Esophagus muscularis mucosa (tissue), 4 donors: ENCODE measurements at regions not wholly inside any gene's neighbourhood (a gene's known extent, or its start where the extent isn't known, plus 50 kb on each side); places are given as distances from the start of the nearest gene placed in this dataset.

Experiments
- CTCF ChIP-seq, 3 experiments: fragments of 200-600 bp in 2 of 3; fragments of 450-650 bp in 1 of 3; sonication (generic) in 2 of 3; IDR thresholded peaks; one replicate each; pipeline ENCODE4 v1.5.1; 2017 to 2019; ENCODE audit warnings: antibody characterized with exemption in 3 of 3, mild to moderate bottlenecking in 2 of 3, moderate library complexity in 1 of 3
- EP300 ChIP-seq: sonication (generic); formaldehyde crosslinking; IDR thresholded peaks from one replicate; pipeline ENCODE4 v1.6.1; 2017; ENCODE audit warnings: antibody characterized with exemption
- POLR2A ChIP-seq: fragments of 450-650 bp; IDR thresholded peaks from one replicate; pipeline ENCODE4 v1.6.1; 2017; ENCODE audit warnings: antibody characterized with exemption, moderate library complexity, mild to moderate bottlenecking, low read depth
- POLR2AphosphoS5 ChIP-seq, 2 donors: sonication (generic); formaldehyde crosslinking; IDR thresholded peaks; one replicate each; pipeline ENCODE4 v1.6.1; 2017; ENCODE audit warnings: antibody characterized with exemption in 2 of 2

- TF ChIP-seq POLR2AphosphoS5 (IDR thresholded peaks at IDR 0.05) (no peak), EP300 (no peak), CTCF (IDR thresholded peaks at IDR 0.05) (no peak), POLR2A (no peak)
Measured at GRCh38 chr3:99522147-99522546, 116.2 kb upstream of the COL8A1 start.
